A673 (cell line): ENCODE measurements at regions not wholly inside any gene's neighbourhood (a gene's known extent, or its start where the extent isn't known, plus 50 kb on each side); places are given as distances from the start of the nearest gene placed in this dataset.

ENCODE experiments used
- EZH2 ChIP-seq: fragments of 200-600 bp; sonication (generic); IDR thresholded peaks from 2 replicates; pipeline ENCODE4 v1.6.1; 2017; ENCODE audit warnings: borderline replicate concordance, low read depth, mild to moderate bottlenecking, mixed read lengths, antibody characterized with exemption, low read length; ENCODE audit not compliant: poor library complexity, severe bottlenecking
- TF ChIP-seq, protein P1 (sequence below): fragments of 300-800, 200-600 bp; sonication (generic); conservative IDR thresholded peaks from 2 replicates; pipeline ENCODE4 v1.5.1; 2017; ENCODE audit warnings: low read depth, mild to moderate bottlenecking, antibody characterized with exemption, low read length, moderate library complexity, mixed read lengths

DNA sequence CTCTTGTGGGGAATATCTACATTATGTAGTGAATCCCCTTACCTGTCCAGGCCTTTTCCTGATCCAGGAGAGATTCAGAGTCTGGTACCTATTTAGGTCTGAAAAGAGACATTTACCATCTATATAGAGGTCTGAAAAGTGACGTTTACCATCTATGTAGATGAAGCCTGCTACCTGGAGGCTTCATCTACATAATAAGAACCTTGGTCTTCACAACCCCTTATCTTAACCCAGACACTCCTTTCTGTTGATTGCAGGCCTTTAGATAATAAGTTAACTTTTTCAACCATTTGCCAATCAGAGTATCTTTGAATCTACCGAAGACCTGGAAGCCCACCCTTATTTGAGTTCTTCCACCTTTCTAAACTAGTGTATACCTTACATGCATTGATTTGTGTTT lies 113.0 kb upstream of the DMRT1 start:
- TF ChIP-seq, protein P1, sequence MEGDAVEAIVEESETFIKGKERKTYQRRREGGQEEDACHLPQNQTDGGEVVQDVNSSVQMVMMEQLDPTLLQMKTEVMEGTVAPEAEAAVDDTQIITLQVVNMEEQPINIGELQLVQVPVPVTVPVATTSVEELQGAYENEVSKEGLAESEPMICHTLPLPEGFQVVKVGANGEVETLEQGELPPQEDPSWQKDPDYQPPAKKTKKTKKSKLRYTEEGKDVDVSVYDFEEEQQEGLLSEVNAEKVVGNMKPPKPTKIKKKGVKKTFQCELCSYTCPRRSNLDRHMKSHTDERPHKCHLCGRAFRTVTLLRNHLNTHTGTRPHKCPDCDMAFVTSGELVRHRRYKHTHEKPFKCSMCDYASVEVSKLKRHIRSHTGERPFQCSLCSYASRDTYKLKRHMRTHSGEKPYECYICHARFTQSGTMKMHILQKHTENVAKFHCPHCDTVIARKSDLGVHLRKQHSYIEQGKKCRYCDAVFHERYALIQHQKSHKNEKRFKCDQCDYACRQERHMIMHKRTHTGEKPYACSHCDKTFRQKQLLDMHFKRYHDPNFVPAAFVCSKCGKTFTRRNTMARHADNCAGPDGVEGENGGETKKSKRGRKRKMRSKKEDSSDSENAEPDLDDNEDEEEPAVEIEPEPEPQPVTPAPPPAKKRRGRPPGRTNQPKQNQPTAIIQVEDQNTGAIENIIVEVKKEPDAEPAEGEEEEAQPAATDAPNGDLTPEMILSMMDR, result no peak
- TF ChIP-seq EZH2, result no peak
